ENCODE measurements at regions not wholly inside any gene's neighbourhood (a gene's known extent, or its start where the extent isn't known, plus 50 kb on each side); places are given as distances from the start of the nearest gene placed in this dataset.

DNA sequence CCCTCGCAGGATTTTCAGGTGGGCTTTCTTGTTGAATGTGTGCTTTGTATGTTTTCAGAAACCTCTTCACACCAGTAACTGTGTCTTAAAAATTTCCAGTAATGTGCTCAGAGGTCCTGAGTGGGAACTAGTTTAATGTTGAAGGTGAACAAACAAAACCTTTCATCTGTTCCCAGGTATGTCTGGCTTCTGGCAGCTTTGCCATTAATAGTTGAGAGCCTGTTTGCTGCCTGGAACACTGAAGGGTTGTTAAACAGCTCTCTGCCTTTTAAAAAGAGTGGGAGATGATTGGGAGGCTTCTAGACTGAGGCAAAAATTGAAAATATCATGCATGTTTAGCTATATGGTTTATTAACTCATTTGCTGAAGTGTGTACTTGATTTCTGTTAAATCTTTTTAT lies 161.2 kb upstream of the AGTR2 start:
- TF ChIP-seq, protein P1, sequence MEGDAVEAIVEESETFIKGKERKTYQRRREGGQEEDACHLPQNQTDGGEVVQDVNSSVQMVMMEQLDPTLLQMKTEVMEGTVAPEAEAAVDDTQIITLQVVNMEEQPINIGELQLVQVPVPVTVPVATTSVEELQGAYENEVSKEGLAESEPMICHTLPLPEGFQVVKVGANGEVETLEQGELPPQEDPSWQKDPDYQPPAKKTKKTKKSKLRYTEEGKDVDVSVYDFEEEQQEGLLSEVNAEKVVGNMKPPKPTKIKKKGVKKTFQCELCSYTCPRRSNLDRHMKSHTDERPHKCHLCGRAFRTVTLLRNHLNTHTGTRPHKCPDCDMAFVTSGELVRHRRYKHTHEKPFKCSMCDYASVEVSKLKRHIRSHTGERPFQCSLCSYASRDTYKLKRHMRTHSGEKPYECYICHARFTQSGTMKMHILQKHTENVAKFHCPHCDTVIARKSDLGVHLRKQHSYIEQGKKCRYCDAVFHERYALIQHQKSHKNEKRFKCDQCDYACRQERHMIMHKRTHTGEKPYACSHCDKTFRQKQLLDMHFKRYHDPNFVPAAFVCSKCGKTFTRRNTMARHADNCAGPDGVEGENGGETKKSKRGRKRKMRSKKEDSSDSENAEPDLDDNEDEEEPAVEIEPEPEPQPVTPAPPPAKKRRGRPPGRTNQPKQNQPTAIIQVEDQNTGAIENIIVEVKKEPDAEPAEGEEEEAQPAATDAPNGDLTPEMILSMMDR (optimal IDR thresholded peaks at IDR 0.05 in 1 of 3, IDR thresholded peaks at IDR 0.05 in 1 of 3, conservative IDR thresholded peaks at IDR 0.05 in 1 of 3; ENCODE audit: extremely low read depth in 1 of 3, insufficient read depth in 2 of 3, low read length in 3 of 3): no peak
- TF ChIP-seq EZH2 (IDR thresholded peaks at IDR 0.05; ENCODE audit: low read length): no peak
